Left forelimb (tissue), 1 donor: ENCODE measurements at regions not wholly inside any gene's neighbourhood (a gene's known extent, or its start where the extent isn't known, plus 50 kb on each side); places are given as distances from the start of the nearest gene placed in this dataset.
"Not testable (repeated sequence)": the region's sequence is repeated elsewhere in the genome, so short reads cannot be mapped to it uniquely, and the experiment has no call there.

ENCODE experiments used
- DNase-seq: peaks from one replicate; pipeline ENCODE4 v3.0.0-alpha.2; 2018; ENCODE audit warnings: low spot score

DNA sequence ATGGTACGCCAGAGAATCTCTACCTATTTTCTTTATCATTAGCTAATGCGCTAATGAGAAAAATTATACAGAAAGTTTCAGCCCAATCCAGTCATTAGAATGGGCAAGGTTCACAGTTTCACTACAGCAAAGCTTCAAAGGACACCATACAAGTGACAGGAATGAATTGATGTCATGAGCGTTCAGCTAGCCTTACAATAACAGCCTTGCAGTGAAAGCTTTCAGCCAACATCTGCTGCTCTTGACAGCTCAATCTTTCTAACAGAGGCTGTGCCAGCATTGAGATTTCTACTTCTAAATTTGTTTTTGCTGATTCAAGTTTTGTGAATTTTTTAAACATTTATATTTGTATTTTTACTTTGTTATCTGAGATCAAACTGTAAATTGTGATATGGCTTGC lies 302.4 kb upstream of the FAM174A start:
- no peak for DNase-seq

DNA sequence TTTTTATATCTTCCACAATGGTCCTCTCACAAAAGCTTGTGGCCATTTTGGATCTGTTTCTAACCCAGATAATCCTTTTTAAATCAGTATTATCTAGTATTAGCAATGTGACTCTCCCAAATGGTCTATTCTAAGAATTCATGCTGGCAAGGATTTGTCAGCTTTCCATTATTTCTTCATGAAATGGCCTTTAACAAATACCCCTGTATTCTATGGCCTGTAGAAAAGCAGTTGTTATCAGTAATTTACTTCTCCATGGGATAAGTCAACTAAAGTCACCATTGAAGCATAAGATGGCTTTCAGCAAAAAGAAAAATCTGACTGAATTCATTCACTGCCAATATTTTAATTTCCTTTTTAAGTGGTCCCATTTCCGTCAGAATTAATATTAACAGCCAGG lies 346.4 kb upstream of the FAM174A start:
- no peak for DNase-seq

DNA sequence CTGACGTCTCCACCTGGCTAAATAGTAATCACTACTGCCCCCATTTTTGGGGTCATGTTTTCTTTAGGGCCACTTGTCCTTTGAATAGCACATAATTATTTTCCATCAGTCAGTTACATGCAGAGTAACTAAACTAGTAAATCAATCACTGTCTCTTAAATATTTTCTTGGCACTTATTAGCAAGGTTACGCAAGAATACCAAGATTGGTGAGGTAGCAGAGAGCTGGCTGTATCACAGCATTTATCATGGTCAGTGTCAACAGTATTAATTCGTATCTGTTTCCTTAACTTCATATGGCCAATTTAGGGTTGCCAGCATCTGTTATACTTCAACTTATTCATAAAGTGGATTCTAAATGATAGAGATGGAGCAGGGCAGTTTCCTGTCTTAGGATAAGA lies 346.8 kb upstream of the FAM174A start:
- DNase-seq, result no peak

DNA sequence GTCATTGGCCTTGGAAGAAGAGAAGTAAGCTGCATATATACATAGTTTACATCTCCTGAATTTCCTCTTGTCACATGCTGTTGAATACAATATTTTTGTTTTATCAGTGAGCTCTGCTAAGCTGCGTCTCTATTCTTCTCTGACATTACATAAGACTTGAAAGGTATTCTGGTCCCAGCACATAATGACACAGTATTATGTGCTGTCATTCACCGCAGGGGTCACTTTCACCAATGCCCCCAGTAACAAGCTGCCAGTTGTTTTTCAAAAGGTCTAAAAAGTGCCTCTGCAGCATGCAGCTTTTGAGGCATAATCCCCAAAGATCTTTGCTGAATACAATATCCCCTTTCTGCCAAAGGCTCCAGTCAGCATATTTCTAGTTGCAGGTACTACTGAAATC lies 349.0 kb upstream of the FAM174A start:
- DNase-seq, result no peak

DNA sequence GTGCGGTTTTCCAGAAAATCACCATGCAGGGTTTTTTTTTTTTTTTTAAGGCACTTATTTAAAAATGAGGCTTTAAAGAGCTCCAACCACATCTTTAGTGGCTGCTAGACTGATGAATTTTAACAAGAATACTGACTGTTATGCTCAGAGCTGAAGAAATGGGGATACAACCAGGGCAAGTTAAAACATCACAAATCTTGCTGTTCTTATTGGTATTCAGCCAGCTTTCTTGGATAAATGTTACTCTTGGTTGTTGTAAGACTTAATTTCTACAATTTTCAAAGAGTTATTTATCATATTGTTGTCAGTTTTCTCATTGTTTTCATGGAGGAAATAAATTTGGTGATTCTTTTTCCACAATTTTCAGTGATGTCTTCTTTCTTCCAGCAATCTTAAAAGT lies 352.8 kb upstream of the FAM174A start:
- no peak for DNase-seq

DNA sequence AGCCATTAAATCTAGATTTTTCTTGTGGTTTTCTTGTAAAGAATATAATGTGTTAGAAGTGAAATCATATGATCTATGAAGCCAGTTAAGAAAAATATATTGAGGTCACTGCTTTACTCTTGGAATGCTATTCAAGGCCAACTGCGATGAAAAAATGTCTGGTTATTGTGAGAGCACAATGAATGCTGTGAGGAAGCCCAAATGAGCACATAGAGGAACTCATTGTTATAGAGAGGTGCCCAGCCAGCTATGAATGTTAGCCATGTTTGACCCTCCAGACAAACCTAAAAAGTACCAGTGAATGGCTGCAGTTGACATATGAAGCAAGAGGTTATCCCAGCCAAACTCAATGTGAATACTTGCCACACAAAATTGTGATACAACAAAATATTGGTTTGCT lies 359.8 kb upstream of the FAM174A start:
- no peak for DNase-seq

DNA sequence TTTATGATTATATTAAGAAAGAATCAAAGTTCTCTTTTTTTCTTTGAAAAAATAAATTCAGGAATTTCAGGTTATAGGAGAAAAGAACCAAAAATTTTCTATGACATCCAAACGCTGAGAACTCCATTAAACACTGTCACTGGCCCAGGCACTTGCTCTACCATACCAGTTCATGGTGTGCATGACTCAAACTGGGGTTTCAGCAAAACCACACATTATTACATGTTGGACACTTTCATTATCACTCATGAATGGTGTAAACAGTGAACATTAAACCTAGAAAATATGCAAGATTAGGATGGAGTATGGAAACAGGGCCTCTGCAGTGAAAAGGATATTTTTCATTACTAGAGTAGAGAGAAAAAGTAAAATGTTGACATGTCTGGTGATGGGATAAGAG lies 369.9 kb upstream of the FAM174A start:
- no peak for DNase-seq

DNA sequence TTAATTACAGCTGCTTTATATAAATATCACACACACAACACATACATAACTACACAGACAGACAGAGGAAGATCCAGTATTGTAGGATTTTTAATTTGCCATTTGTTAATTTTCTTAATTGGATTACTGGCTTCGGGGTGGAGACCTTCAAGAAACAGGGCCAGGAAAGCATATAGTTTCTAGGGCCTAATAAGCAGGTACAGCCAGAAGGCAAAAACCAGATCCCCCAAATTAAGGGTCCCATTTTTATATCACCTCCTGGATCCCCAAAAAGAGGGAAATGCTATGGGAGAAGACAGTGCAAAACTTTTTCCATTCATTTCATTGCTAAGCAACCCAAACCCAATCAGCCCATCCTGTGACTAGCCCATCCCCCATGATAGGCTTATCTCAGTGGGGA lies 373.3 kb upstream of the FAM174A start:
- no peak for DNase-seq

DNA sequence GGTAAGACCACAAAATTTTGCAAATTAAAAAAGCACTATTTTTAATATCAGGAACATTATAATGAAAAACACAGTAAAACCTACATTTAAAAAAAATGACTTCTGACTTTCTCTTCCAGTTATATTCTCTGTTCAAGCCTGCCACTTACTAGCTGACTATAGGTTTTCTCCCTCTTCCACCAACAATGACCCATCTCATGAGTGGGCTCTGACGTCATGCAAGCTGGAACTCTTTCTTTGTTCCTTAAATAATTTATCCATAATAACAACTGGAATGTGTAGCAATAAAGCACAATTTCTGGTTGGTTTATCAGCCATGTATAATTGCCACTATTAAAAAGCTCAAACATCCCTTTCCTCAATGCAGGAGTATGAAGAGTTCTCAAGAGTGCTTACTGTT lies 378.1 kb upstream of the FAM174A start:
- DNase-seq, result no peak

DNA sequence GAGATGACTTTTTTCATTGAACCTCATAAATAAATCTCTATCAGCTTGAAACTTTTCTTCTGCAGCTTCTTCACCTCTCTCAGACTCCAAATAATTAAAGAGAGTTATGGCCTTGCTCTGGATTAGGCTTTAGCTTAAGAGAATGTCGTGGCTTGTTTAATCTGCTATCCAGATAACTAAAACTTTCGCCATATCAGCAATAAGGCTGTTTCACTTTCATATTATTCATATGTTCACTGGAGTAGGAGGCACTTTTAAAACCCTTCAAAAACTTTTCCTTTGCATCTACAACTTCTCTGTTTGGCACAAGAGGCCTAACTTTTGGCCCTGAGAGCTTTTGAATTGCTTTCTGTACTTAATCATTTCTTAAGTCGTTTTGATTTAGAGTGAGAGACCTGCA lies 386.9 kb upstream of the FAM174A start:
- no peak for DNase-seq

DNA sequence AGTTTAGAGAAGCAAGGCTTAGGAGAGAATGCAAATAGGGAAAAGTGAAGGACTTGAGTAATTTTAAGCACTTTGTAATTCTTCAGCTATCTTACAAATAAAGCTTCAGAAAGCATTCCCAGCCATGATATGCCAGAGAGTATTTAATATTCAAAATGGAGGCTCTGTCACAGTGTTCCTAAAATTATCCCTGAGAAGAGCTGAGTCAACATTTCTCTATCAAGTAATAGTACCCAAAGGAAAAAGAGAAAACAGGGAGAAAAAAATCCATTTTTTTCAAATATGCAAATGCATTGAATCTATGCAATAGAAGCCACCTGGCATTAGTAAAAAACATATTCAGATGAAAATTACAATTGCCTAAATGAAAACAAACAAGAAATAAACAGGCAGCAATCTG lies 392.6 kb upstream of the FAM174A start:
- DNase-seq, result no peak

DNA sequence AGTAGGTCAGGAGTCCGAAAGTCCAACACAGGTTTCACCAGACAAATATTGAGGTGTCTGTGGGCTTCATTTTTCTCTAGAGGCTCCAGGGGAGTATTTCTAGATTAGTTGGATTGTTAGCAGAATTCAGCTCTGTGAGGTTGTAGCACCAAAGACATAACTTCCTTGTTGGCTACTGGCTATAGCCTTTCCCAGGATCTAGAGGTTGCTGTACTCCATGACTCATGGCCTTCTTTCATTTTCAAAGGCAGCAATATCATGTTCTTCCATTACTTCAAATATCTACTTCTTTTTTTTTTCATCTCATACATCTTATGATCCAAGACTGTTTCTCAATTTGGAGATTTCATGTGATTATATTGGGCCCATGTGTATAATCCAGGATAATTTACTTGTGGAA lies 404.0 kb upstream of the FAM174A start:
- DNase-seq, result no peak

DNA sequence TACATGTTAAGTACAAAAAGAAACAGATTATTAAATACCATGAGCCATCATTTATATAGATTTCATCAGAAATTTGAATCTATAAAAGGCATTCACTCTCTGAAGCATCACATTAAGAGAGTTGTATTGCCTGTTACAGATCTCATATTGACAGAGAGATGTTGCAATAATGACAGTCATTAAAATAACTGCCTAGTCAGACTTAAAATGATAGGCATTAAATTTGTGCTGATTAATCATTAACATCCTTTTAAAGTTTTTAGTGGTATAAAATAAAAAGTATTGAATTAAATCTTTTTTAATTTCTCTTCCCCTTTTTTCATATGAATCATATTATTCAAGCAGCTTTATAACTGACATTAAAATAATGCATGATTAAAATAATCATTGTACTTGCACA lies 404.9 kb upstream of the FAM174A start:
- no peak for DNase-seq

DNA sequence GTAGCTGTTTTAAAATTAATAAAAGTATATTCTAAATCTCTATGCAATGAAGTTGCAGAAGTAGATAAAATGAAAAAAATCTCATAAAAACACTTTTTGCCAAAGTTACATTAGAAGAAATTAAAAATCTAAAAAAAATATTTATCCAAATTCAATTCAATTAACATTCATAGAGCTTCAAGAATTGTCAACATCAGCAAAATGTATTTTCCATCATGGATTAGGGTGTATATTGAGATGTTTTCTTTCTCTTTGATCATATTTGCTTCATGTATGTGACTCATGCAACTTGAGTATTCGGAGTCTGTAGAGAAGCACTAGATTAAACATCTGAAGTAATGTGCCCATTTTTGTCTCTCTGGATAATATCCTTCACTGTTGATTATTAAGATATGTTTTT lies 415.3 kb upstream of the FAM174A start:
- DNase-seq, result no peak

DNA sequence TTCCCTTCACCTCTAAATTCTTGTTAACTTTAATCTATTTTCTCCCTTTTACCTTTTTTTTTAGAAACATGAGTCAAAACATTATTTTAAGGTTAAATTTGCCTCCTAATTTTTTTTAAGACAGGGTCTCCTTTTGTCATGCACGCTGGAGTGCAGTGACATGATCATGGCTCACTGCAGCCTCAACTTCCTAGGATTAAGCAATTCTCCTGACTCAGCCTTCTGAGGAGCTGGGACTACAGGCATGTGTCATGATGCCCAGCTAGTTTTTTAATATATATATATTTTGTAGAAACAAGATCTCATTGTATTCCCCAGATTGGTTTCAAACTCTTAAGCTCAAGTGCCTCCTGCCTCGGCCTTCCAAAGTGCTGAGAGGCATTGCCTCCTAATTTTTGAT lies 424.7 kb upstream of the FAM174A start:
- no peak for DNase-seq

DNA sequence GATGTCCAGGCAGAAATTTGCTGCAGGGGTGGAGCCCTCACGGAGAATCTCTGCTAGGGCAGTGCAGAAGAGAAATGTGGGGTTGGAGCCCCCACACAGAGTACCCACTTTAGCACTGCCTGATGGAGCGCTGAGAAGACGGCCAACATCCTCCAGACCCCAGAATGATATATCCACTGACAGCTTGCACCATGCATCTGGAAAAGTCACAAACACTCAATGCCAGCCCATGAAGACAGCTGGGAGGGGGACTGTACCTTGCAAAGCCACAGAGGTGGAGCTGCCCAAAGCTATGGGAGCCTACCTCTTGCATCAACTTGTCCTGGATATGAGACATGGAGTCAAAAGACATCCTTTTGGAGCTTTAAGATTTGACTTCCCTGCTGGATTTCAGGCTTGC lies 426.3 kb upstream of the FAM174A start:
- DNase-seq, result no peak

DNA sequence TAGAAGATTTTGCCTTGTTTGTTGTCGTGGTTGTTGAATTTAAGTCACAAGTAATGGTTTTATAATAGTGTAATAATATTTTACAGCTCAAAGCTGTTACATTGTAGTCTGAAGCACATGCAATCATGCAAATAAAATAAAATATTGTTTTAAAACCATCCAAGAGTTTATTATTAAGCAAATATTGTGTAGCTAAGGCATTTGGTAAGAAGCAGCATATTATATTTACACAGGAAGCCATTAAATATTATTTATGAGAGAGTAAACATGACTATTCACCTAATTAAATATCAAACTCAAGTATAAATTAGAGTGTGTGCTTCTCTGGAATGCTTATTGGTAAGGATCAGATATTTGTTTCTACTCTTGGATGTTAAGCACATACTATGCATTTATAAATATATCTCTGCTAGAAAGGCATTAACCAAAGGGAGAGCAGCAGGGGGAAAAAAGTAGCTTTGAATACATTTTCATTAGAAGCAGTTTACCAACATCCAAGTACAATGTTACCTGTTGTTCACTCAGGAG lies 431.5 kb upstream of the FAM174A start:
- DNase-seq, result not testable (repeated sequence)

DNA sequence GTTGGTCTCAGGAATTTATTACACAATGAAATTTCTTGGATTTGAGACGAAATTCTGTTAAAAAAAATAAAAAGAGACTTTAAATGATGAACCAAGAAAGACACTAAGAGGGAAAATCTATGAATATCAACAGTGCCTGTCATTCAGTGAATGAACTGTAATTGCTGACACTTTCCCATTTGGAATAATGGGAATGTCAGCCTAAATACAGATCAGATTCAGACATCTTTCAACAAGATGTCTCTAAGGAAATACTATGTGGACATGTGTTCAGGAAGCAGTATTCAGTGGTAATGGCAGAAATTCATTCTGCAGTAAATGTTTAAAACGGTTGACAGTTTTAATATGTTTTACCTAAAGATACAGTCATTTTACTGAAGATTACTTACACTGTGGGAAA lies 433.7 kb upstream of the FAM174A start:
- not testable (repeated sequence) for DNase-seq

DNA sequence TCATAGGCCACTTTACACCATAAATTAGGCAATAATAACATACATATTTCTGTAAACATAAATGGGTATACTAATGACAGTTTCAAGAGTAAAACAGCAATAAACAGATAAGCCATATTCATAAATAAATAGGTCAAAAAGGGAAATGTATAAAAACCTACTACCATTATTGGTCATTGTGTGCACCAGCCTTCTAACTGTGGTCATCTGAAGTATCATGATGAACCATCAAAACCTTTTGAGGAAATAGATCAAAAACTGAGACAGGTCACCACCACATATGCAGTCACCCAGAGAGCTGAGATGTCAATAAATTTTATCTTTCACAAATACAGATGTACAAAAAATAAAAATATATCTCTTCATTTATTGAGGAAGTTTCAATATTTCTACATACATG lies 438.8 kb upstream of the FAM174A start:
- not testable (repeated sequence) for DNase-seq

DNA sequence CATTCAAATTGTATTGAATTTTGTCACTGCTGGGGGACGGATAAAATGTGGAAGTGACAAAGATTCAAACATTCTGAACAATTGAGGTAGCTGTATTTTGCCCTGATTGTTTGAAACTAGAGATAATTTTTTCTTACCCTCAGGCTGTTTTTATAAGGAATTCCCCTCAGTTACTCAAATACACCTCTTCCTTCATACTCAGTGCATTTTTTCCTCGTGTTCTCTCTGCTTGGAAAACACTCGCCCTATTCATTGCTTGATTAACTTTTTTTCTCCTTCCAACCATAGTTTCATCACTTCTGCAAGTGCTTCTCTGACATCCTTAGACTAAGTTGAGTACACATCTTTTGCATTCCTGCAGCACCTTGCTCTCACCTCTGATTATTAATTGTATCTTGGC lies 454.5 kb upstream of the FAM174A start:
- DNase-seq, result not testable (repeated sequence)

DNA sequence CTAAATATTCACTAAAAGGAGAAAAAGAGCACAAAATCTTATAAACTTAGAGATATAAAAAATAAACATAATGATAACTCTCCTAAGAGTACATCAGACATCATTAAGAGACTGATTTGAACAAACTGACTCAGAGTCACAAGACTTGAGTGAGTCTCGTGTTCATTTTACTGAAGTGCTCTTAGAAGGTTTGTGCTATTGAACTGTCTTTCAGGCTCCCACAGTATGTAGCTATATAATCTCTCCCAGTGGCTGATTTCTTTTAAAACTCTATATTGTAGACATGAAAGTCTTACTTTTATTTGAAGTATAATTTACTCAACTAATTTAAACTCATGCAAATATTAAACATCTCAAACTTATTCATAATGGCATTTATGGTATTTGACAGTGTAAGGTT lies 456.0 kb upstream of the FAM174A start:
- not testable (repeated sequence) for DNase-seq

DNA sequence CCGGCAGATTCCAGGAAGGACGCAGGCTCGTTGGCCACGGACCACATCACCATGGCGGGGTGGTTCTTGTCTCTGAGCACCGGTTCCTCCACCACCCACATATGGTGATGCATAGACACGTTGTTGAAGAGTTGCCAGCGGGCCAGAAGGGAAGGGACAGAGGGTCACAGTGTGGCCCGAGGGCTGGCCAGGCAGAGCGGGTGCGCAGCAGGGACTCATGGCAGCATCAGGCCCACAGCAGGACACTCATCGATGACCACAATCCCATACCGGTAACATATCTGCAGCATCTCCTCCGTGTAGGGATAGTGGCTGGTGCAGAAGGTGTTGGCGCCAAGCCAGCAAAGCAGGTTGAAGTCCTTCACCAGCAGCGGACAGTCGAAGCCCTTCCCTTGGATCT lies 469.2 kb upstream of the FAM174A start:
- DNase-seq, result not testable (repeated sequence)

DNA sequence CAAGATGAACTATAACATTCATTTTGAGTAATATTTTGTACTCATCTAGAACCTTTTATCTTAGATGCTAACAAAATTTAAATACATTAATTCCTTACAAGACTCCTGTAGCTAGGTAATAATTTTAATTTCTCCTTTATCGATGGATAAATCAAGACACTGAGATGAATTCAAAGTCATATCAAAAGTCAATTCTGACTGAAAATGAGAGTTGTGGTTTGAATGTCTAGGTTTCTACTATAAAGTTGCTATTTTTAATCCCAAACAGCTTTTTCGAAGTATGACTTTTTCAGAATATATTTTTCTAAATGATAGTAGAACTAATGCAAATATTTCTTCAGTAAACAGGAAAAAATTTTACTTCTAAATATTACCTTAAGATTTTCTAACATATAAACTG lies 491.7 kb upstream of the FAM174A start:
- no peak for DNase-seq

DNA sequence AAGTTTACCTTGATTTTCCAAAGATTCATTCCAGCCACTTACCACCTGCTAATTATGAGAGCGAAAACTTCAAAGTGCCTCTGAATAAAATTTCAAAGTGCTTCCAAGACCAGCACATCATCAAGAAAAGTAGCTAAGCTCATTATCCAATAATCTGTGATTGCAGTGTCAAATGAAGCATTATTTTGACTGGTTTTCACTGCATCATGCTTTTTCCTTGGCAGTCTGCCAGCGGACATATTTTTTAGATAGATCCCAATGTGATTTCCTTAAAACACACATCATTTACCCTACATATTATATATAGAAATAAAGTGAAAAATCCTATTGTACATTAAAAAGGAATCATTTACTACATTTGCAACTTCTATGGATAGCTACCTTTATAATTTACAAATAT lies 508.6 kb upstream of the FAM174A start:
- DNase-seq, result no peak

DNA sequence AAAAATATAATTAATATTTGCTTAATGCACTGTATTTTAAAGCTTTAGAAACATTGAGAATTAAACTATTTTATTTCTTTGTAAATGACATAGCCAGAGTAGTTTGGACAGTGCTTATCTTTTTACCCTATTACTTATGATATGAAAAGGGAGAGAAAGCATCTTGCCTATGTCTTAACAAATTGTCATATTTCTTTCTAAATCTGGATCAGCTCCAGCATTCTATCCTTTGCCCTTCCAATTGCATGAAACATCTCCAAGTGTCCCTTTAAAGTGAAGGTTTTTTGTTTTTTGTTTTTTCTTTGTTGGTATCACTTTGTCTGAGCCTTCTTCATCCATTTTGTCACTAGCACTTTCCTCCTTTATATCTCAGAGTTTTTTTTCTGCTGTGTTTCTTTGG lies 511.6 kb upstream of the FAM174A start:
- no peak for DNase-seq
